ENCODE measurements at regions not wholly inside any gene's neighbourhood (a gene's known extent, or its start where the extent isn't known, plus 50 kb on each side); places are given as distances from the start of the nearest gene placed in this dataset.

- TF ChIP-seq CTCF (IDR thresholded peaks at IDR 0.05; ENCODE audit: low read depth, low read length, poor library complexity, severe bottlenecking), result no peak
- TF ChIP-seq EZH2phosphoT487 (IDR thresholded peaks at IDR 0.05; ENCODE audit: borderline replicate concordance, low read length), result no peak
Observed at GRCh38 chr5:31000287-31000686, 193.2 kb upstream of the CDH6 start.
